ENCODE measurements at regions not wholly inside any gene's neighbourhood (a gene's known extent, or its start where the extent isn't known, plus 50 kb on each side); places are given as distances from the start of the nearest gene placed in this dataset.
"Not testable (repeated sequence)": the region's sequence is repeated elsewhere in the genome, so short reads cannot be mapped to it uniquely, and the experiment has no call there.

DNA sequence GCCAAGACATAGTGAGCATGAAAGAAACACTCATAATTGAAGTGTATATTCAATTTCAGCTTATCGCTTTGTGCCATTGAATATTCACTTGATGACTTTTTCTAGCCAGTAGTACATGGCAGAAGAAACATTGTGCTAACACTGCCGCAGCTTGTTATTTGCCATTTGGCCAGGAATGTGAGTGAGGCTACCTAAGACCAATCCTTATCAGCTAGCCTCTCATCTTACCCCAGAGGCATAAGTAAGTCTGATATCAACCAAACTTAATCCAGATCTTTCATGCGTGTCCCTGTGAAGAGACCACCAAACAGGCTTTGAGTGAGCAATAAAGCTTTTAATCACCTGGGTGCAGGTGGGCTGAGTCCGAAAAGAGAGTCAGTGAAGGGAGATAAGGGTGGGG, 586.0 kb upstream of the MBL2 start:
- Histone ChIP-seq H3K36me3 (no peaks in the 10 kb centered on the region), H3K9me3 (no peaks in the 10 kb centered on the region), H3K27me3 (no peaks in the 10 kb centered on the region), H3K27ac (no peak overlapping the region), H3K4me1 (no peaks in the 10 kb centered on the region), H3K4me3 (no peak overlapping the region)
- no peak for DNase-seq (ENCODE audit: low spot score)
- TF ChIP-seq, protein P1, sequence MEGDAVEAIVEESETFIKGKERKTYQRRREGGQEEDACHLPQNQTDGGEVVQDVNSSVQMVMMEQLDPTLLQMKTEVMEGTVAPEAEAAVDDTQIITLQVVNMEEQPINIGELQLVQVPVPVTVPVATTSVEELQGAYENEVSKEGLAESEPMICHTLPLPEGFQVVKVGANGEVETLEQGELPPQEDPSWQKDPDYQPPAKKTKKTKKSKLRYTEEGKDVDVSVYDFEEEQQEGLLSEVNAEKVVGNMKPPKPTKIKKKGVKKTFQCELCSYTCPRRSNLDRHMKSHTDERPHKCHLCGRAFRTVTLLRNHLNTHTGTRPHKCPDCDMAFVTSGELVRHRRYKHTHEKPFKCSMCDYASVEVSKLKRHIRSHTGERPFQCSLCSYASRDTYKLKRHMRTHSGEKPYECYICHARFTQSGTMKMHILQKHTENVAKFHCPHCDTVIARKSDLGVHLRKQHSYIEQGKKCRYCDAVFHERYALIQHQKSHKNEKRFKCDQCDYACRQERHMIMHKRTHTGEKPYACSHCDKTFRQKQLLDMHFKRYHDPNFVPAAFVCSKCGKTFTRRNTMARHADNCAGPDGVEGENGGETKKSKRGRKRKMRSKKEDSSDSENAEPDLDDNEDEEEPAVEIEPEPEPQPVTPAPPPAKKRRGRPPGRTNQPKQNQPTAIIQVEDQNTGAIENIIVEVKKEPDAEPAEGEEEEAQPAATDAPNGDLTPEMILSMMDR (IDR thresholded peaks at IDR 0.05) = no peak

DNA sequence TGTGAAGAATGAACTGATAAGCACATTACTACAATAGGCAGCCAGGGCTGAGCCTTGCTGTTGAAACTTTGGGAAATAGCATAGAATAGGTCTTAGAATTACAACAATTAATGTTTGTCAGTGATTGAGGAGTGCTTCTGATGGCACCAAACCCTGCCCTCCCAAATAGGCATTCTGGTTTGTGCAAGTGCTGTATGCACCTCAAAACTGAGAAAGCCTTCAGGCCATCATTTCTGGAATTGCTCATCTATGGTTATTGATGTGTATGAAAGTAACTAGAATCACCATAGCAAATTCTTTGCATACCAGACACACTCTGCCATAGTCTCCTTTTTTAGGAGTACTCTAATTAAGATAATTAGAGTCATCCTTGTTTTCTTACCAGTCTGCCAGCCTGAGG, 585.0 kb upstream of the MBL2 start:
- TF ChIP-seq, protein P1 (IDR thresholded peaks at IDR 0.05) = no peak

DNA sequence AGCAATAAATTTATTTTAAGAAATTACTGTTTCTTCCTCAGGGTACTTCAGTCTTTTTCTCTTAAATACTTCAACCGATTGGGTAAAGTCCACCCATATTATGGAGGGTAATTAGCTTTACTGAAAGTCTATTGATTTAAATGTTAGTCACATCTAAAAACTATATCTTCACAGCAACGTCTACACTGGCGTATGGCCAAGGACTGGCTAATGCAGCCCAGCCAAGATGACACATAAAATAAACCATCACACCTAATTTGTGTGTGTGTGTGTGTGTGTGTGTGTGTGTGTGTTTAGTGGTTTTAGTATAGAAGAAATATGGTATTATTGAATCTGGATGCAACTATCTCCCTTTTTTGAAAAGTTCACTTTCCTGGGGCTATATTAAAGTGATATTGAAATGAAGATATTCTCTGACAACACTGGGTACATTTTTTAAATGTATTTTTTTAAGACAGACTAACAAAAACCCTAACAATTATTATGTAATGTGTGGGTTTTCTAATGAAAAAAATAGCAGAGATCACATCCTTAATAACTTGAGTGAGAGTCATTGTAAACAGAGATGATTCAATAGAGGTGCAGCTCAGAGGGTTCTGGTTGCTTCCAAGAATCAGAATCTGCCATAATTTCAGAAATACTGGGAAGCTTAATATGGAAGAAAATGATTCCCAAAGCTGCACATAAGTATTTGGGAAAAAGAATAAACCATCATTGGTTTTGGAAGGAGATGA, 584.2 kb upstream of the MBL2 start:
- Histone ChIP-seq H3K4me1 (no peaks in the 10 kb centered on the region), H3K4me3 (no peak overlapping the region), H3K27me3 (no peaks in the 10 kb centered on the region), H3K9me3 (no peaks in the 10 kb centered on the region), H3K27ac (no peak overlapping the region), H3K36me3 (no peaks in the 10 kb centered on the region)
- TF ChIP-seq, protein P1 (IDR thresholded peaks at IDR 0.05) = no peak
- no peak for DNase-seq (ENCODE audit: low spot score)

More for the DNA sequence above, 585.0 kb upstream of the MBL2 start:
- Histone ChIP-seq H3K4me1 (no peaks in the 10 kb centered on the region), H3K27ac (no peak overlapping the region), H3K9me3 (no peaks in the 10 kb centered on the region), H3K36me3 (no peaks in the 10 kb centered on the region), H3K4me3 (no peak overlapping the region), H3K27me3 (no peaks in the 10 kb centered on the region)
- no peak for DNase-seq (ENCODE audit: low spot score)

DNA sequence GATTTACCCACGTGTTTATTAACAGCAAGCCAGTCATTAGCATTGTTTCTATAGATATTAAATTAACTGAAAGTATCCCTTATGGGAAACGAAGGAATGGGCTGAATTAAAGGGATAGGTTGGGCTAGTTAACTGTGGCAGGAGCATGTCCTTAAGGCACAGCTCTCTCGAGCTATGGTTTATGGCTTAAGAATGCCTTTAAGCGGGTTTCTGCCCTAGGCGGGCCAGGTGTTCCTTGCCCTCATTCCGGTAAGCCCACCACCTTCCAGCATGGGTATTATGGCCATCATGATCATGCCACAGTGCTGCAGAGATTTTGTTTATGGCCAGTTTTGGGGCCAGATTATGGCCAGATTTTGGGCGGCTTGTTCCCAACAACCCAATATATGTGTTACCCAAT, 569.9 kb upstream of the MBL2 start:
- H3K4me1 ChIP-seq; H3K27ac ChIP-seq; H3K27me3 ChIP-seq; DNase-seq (ENCODE audit: low spot score); H3K4me3 ChIP-seq; H3K36me3 ChIP-seq; H3K9me3 ChIP-seq: not testable (repeated sequence)

DNA sequence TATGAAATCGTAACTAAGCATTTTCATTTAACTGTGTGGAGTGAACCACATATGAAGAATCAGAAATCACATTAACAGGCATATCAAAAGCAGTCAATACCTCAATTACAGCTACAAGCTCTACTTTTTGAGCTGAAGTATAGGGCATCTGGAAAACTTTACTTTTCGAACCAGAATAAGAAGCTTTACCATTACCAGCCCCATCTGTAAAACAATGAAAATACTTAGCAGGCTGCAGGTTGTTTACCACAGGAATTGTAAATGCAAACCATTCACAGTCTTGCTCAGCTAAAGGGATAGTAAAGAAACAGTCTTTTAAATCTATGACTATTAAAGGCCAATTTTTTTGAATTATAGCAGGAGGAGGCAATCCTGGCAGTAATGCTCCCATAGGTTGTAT, 565.6 kb upstream of the MBL2 start:
- H3K27ac ChIP-seq; DNase-seq (ENCODE audit: low spot score); H3K36me3 ChIP-seq; H3K4me1 ChIP-seq; H3K4me3 ChIP-seq; H3K27me3 ChIP-seq: not testable (repeated sequence)
- peaks cover 0 to 21% of the 10 kb centered on the region in 2 donors for H3K9me3 ChIP-seq

DNA sequence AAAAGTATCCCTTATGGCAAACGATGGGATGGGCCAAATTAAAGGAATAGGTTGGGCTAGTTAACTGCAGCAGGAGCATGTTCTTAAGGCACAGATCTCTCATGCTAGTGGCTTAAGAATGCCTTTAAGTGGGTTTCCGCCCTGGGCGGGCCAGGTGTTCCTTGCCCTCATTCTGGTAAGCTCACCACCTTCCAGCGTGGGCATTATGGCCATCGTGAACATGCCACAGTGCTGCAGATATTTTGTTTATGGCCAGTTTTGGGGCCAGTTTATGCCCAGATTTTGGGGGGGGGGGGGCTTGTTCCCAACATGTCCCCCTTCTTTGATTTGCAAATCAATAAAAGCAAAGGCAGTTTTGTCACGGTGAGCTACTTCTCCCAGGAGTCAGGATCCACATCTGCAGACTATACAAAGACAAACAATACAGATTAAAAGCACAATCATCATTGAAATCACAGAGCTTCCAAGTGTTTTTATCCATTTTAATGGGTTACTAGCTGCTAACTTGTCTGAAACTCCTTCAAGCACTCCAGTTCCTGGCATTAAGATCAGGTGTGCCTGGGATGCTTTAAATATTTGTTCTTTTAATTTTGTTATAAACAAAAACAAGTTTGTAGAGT, 563.3 kb upstream of the MBL2 start:
- not testable (repeated sequence) for H3K27ac ChIP-seq; H3K4me3 ChIP-seq; H3K4me1 ChIP-seq; H3K27me3 ChIP-seq; H3K36me3 ChIP-seq; DNase-seq (ENCODE audit: low spot score)
- peaks cover 0 to 21% of the 10 kb centered on the region in 2 donors for H3K9me3 ChIP-seq

DNA sequence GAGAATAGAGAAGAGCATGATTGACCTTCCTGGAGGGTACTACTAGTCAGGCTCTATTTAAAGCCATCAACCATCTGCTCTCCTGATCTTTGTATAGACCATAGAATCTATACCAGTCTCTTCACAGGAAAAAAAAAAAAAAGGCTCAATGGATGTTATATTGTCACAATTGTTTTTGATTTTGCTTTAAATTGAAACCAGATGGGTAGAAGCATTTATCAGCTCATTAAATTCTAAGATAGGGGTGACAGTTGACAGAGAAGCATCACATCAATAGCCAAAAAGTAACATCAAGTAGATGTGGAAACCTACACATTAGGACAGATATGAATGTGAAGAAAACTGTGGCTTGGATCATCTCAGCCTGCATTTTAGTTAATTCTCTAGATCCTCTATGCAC, 558.9 kb upstream of the MBL2 start:
- Histone ChIP-seq H3K36me3 (no peaks in the 10 kb centered on the region), H3K4me3 (no peak overlapping the region), H3K27me3 (no peaks in the 10 kb centered on the region), H3K9me3 (peaks cover 0 to 19% of the 10 kb centered on the region in 2 donors), H3K27ac (no peak overlapping the region), H3K4me1 (no peaks in the 10 kb centered on the region)
- no peak for DNase-seq (ENCODE audit: low spot score)
- TF ChIP-seq, protein P1 (IDR thresholded peaks at IDR 0.05) = no peak

DNA sequence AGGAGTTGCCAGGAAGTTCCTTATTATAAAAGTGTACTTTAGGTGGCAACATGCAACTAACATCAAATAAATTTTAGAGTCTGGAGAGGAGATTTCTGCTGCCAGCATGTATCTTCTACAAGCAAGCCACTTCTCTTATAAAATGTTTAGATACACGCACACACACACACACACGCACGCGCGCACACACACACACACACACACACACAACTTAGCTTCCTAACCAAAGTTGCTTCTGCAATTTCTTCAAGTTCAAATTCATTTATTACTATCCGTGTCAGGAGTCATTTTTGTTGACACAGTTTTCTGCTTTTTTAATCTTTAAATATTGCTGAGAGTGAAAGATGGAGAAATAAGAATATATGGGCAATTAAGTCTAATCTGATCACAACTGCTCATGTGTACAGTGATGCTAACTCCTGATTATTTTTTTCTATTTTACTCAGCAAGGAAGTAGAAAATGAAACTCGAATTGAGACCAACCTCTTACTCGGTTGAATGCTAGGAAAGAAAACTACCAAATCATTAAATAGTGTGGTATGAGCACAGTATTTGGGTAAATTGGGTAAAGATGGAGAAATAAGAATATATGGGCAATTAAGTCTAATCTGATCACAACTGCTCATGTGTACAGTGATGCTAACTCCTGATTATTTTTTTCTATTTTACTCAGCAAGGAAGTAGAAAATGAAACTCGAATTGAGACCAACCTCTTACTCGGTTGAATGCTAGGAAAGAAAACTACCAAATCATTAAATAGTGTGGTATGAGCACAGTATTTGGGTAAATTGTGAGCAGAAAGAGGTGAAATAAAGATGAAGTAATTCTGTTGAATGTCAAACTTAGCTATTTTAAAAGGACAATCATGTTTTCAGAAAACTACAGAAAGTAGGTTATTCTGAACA, 554.1 kb upstream of the MBL2 start:
- not testable (repeated sequence) for H3K4me3 ChIP-seq; DNase-seq (ENCODE audit: low spot score); H3K27ac ChIP-seq; H3K36me3 ChIP-seq; H3K4me1 ChIP-seq; H3K9me3 ChIP-seq; H3K27me3 ChIP-seq

Measured in right atrium auricular region (tissue), 2 donors.